OCI-LY7 (cell line): ENCODE measurements at regions not wholly inside any gene's neighbourhood (a gene's known extent, or its start where the extent isn't known, plus 50 kb on each side); places are given as distances from the start of the nearest gene placed in this dataset.

Experiments
- BruUV-seq: library from RNA; stranded (reverse); fragments of 400-500 nt; replicated peaks from 2 replicates; lab custom pipeline; 2021; lab: Mats Ljungman, UMichigan
- CTCF ChIA-PET: fragments of 300-600 bp; sonication (Branson Sonifier 250); formaldehyde crosslinking; loops from one replicate; lab custom pipeline; 2022; ENCODE audit warnings: antibody characterized with exemption; ENCODE audit not compliant: unreplicated experiment; lab: Charles Lee
- POLR2A ChIA-PET: fragments of 300-600 bp; sonication (Branson Sonifier 250); formaldehyde crosslinking; loops from one replicate; lab custom pipeline; 2022; ENCODE audit warnings: antibody characterized with exemption; lab: Charles Lee
- DNase-seq: peaks from one replicate; pipeline ENCODE4 v3.0.0-alpha.2; 2015; ENCODE audit warnings: low spot score
- H2AFZ ChIP-seq: fragments of 200-600 bp; sonication (generic), shearing (Covaris generic); 2 replicates; pipeline ENCODE4 v1.6.1; 2014; ENCODE audit warnings: mild to moderate bottlenecking, antibody characterized with exemption, low read length, moderate library complexity
- H3K27ac ChIP-seq: fragments of 200-600 bp; sonication (generic); 2 replicates; pipeline ENCODE4 v1.5.1; 2014; ENCODE audit warnings: mixed run types, low read depth, mild to moderate bottlenecking, moderate library complexity, low read length, inconsistent platforms; ENCODE audit not compliant: poor library complexity, severe bottlenecking
- H3K36me3 ChIP-seq: fragments of 200-600 bp; sonication (generic); 2 replicates; pipeline ENCODE4 v1.6.1; 2014; ENCODE audit warnings: mild to moderate bottlenecking, antibody characterized with exemption, low read length, moderate library complexity, mixed read lengths; ENCODE audit not compliant: insufficient read depth
- H3K4me1 ChIP-seq: fragments of 200-600 bp; sonication (generic); 2 replicates; pipeline ENCODE4 v1.5.1; 2014; ENCODE audit warnings: mild to moderate bottlenecking, low read length; ENCODE audit not compliant: insufficient read depth, poor library complexity, severe bottlenecking
- H3K4me2 ChIP-seq: fragments of 200-600 bp; sonication (generic); 2 replicates; pipeline ENCODE4 v1.6.1; 2014; ENCODE audit warnings: mild to moderate bottlenecking, low read length
- H3K4me3 ChIP-seq: fragments of 200-600 bp; sonication (generic); 2 replicates; pipeline ENCODE4 v1.5.1; 2014; ENCODE audit warnings: mild to moderate bottlenecking, low read depth, low read length; ENCODE audit not compliant: poor library complexity, severe bottlenecking
- H3K79me2 ChIP-seq: fragments of 200-600 bp; sonication (generic); 2 replicates; pipeline ENCODE4 v1.6.1; 2016; ENCODE audit warnings: low read depth, mild to moderate bottlenecking, low read length, moderate library complexity, mixed read lengths; ENCODE audit not compliant: insufficient read depth
- H3K9me2 ChIP-seq: fragments of 200-600 bp; sonication (generic); 2 replicates; pipeline ENCODE4 v1.6.1; 2016; ENCODE audit warnings: mild to moderate bottlenecking, low read length, mixed read lengths; ENCODE audit not compliant: insufficient read depth
- H3K9me3 ChIP-seq: fragments of 200-600 bp; sonication (generic); 2 replicates; pipeline ENCODE4 v1.6.1; 2014; ENCODE audit warnings: mild to moderate bottlenecking, mixed run types, low read length, mixed read lengths
- H4K20me1 ChIP-seq: fragments of 200-600 bp; sonication (generic); 2 replicates; pipeline ENCODE4 v1.6.1; 2014; ENCODE audit warnings: mild to moderate bottlenecking, antibody characterized with exemption, low read length, moderate library complexity, mixed read lengths; ENCODE audit not compliant: insufficient read depth
- EZH2phosphoT487 ChIP-seq: fragments of 200-600 bp; sonication (generic); IDR thresholded peaks from 2 replicates; pipeline ENCODE4 v1.6.1; 2018; ENCODE audit warnings: low read depth, borderline replicate concordance, mild to moderate bottlenecking, mixed run types, antibody characterized with exemption, low read length, moderate library complexity, mixed read lengths
- intact Hi-C: fragments of 100-400 bp; cut with micrococcal nuclease; formaldehyde crosslinking; loops from one replicate; pipeline ENCODE4 v1.10.0; 2022; ENCODE audit not compliant: unreplicated experiment
- TF ChIP-seq, protein P1 (sequence below): fragments of 200-600 bp; sonication (generic); conservative IDR thresholded peaks from 2 replicates; pipeline ENCODE4 v1.5.1; 2014; ENCODE audit warnings: mild to moderate bottlenecking, antibody characterized with exemption, low read length, moderate library complexity, mixed read lengths

DNA sequence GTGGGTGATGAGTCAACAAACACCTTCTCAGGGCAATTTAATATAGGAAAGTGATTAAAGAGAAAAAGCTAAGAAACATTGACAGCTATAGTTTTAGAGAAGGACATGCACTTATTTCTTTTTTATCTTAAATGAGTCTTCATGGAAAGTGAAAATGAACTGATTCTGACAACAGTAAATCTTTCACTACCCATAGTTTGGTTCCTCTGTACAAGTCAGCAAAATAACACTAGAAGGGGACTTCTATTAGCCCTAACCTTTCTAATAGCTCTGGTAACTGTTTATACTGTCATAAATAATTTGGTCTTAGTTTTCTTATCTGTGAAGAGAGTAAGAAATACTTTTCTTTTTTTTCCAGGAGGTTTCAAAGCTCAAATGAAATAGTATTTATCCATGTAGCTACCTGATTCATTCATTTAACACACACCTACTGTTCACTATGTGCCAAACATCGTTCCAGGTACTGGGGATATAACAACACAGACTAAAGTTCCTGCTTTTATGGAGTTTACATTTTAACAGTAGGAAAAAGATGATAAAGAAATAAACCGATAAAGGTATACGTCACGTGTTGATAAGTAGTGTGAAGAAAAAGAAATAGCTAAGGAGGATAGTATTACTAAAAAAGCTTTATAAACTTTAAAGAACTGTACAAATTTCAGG is 148.2 kb downstream of the PCSK1 start:
- Histone ChIP-seq H3K4me2 (no peak overlapping the region), H3K4me1 (no peaks in the 10 kb centered on the region), H3K79me2 (no peaks in the 10 kb centered on the region), H2AFZ (no peak overlapping the region), H3K9me2 (no peaks in the 10 kb centered on the region), H3K27ac (no peak overlapping the region), H3K4me3 (no peak overlapping the region), H3K9me3 (no peaks in the 10 kb centered on the region), H4K20me1 (no peaks in the 10 kb centered on the region), H3K36me3 (no peaks in the 10 kb centered on the region)
- TF ChIP-seq EZH2phosphoT487: no peak
- TF ChIP-seq, protein P1, sequence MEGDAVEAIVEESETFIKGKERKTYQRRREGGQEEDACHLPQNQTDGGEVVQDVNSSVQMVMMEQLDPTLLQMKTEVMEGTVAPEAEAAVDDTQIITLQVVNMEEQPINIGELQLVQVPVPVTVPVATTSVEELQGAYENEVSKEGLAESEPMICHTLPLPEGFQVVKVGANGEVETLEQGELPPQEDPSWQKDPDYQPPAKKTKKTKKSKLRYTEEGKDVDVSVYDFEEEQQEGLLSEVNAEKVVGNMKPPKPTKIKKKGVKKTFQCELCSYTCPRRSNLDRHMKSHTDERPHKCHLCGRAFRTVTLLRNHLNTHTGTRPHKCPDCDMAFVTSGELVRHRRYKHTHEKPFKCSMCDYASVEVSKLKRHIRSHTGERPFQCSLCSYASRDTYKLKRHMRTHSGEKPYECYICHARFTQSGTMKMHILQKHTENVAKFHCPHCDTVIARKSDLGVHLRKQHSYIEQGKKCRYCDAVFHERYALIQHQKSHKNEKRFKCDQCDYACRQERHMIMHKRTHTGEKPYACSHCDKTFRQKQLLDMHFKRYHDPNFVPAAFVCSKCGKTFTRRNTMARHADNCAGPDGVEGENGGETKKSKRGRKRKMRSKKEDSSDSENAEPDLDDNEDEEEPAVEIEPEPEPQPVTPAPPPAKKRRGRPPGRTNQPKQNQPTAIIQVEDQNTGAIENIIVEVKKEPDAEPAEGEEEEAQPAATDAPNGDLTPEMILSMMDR: no peak
- ChIA-PET CTCF (no interaction called here), POLR2A (interaction anchor here (0.6 to 0.9 kb wide), 6 partner anchors 9 to 373 kb away, joined by 3 read pairs; no protein-coding TSS in a partner anchor)
- no TSS peak for BruUV-seq
- intact Hi-C loops: no loop called here
- no peak for DNase-seq

DNA sequence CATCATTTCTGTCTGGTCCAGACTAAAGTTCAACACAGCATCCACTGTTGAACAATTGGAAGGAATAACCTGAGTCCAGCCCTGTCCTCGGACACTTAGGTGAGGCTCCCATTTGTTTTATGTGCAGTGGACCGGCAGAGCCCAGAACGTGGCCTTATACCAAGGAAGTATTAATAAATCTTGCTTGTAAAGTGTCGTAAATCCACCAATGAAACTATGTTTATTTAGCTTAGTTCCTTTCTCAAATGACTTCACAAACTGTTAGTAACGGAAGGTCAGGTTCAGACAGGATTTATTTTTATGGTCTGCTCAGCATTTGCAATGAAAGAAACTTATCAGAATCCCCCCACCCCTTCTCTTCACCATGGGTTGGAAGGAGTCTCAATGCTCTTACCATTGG is 149.5 kb downstream of the PCSK1 start:
- no peaks in the 10 kb centered on the region for H3K79me2 ChIP-seq
- no peak for DNase-seq
- no peaks in the 10 kb centered on the region for H4K20me1 ChIP-seq
- H3K9me3 ChIP-seq: no peaks in the 10 kb centered on the region
- TF ChIP-seq, protein P1: no peak
- no peak for TF ChIP-seq EZH2phosphoT487
- ChIA-PET POLR2A (no interaction called here), CTCF (no interaction called here)
- BruUV-seq: no TSS peak
- no peak overlapping the region for H3K4me2 ChIP-seq
- no peaks in the 10 kb centered on the region for H3K36me3 ChIP-seq
- H2AFZ ChIP-seq: no peak overlapping the region
- no peak overlapping the region for H3K4me3 ChIP-seq
- no peaks in the 10 kb centered on the region for H3K4me1 ChIP-seq
- intact Hi-C loops: no loop called here
- no peak overlapping the region for H3K27ac ChIP-seq
- H3K9me2 ChIP-seq: no peaks in the 10 kb centered on the region

DNA sequence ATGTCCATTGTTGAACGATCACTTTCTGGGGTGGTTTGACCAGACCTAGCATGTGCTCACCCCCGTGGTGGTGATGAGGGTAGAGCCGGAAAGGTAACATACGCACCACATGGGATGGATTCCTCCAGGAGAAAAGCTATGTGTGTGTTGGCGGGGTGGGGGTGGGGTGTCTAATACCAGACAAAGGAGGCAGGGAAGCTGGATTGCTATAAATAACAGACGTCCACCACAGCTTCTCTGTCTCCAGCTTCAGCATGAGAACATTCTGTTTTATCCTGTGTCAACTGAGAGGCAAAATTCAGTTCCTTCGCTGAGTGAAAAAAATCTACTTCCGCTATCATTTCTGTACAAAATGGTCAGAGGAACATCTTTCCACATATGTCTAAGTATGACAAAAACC is 151.0 kb downstream of the PCSK1 start:
- no peaks in the 10 kb centered on the region for H4K20me1 ChIP-seq
- ChIA-PET CTCF (interaction anchor here (0.6 kb wide), 1 partner anchor 411 kb away, joined by 3 read pairs; no protein-coding TSS in a partner anchor), POLR2A (interaction anchor here (0.6 to 1.0 kb wide), 2 partner anchors 8 to 55 kb away, joined by 3 to 4 read pairs; no protein-coding TSS in a partner anchor)
- H3K27ac ChIP-seq: no peak overlapping the region
- H3K79me2 ChIP-seq: no peaks in the 10 kb centered on the region
- intact Hi-C loops: no loop called here
- no peaks in the 10 kb centered on the region for H3K9me2 ChIP-seq
- H3K36me3 ChIP-seq: no peaks in the 10 kb centered on the region
- no peak overlapping the region for H3K4me3 ChIP-seq
- DNase-seq: no peak
- BruUV-seq: no TSS peak
- TF ChIP-seq, protein P1: no peak
- no peak for TF ChIP-seq EZH2phosphoT487
- H3K4me1 ChIP-seq: no peaks in the 10 kb centered on the region
- H2AFZ ChIP-seq: no peak overlapping the region
- no peaks in the 10 kb centered on the region for H3K9me3 ChIP-seq
- no peak overlapping the region for H3K4me2 ChIP-seq
